Duodenal mucosa (tissue), 2 donors: ENCODE measurements at regions not wholly inside any gene's neighbourhood (a gene's known extent, or its start where the extent isn't known, plus 50 kb on each side); places are given as distances from the start of the nearest gene placed in this dataset.

Experiments used
- H3K27ac ChIP-seq: one replicate; pipeline ENCODE4 v1.7.0; 2013; ENCODE audit warnings: low read depth, low read length
- H3K27me3 ChIP-seq, 2 donors: one replicate each; pipeline ENCODE4 v1.7.0; 2013; ENCODE audit warnings: low read length in 2 of 2, control low read depth in 1 of 2; ENCODE audit not compliant: insufficient read depth in 2 of 2, control insufficient read depth in 1 of 2
- H3K36me3 ChIP-seq, 2 donors: one replicate each; pipeline ENCODE4 v1.7.0; 2013; ENCODE audit warnings: low read length in 2 of 2, control low read depth in 1 of 2; ENCODE audit not compliant: insufficient read depth in 2 of 2, control insufficient read depth in 1 of 2
- H3K4me1 ChIP-seq, 2 donors: one replicate each; pipeline ENCODE4 v1.7.0; 2013; ENCODE audit warnings: low read length in 2 of 2, control low read depth in 1 of 2; ENCODE audit not compliant: insufficient read depth in 2 of 2, control insufficient read depth in 1 of 2
- H3K4me3 ChIP-seq, 2 donors: one replicate each; pipeline ENCODE4 v1.7.0; 2013; ENCODE audit warnings: low read length in 2 of 2, low read depth in 1 of 2
- H3K9ac ChIP-seq, 2 donors: one replicate each; pipeline ENCODE4 v1.7.0; 2013; ENCODE audit warnings: low read length in 2 of 2, low read depth in 1 of 2
- H3K9me3 ChIP-seq, 2 donors: one replicate each; pipeline ENCODE4 v1.7.0; 2013; ENCODE audit warnings: low read length in 2 of 2, control low read depth in 1 of 2; ENCODE audit not compliant: control insufficient read depth in 1 of 2

DNA sequence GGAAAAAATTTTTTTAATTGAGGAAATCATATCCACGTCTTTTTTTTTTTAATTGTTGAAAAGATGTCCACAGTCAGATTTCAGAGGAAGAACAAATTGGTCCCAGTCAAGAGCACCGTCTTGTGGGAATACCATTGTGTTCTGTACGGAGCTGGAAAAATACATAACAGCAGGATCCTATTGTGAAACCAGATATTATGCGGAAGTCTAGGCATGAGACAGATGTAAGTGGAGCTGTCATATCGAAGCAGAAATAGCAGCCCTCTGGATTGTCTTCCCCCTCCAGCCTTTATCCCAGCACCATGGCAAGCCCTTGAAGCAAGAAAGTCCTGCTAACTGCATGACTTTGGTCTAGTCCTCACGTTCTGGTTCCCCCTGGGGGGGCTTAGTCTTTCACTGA lies 391.6 kb upstream of the ASIC2 start:
- no peaks in the 10 kb centered on the region for H3K27me3 ChIP-seq
- no peaks in the 10 kb centered on the region for H3K36me3 ChIP-seq
- H3K9me3 ChIP-seq: no peaks in the 10 kb centered on the region
- H3K9ac ChIP-seq: no peak overlapping the region
- no peaks in the 10 kb centered on the region for H3K4me1 ChIP-seq
- H3K4me3 ChIP-seq: no peak overlapping the region
- no peak overlapping the region for H3K27ac ChIP-seq

DNA sequence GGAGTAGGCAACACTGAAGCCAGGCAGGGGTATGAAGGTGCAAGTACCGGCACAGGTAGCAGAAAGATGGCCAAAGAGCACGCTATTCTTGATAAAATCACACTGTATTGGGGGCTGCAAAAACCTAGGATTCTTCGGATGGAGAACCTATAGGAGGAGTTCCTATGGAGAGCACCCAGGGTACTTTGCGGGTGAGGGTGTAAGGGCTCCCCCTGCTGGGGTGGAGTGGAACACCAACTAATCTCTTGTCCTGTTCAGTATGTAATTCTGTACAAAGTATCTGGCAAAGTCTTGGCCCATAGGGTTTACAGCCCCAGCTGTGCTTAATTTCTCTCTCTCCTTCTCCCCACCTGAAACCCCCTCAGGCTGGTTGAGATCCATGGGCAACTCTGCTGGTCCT lies 393.1 kb upstream of the ASIC2 start:
- Histone ChIP-seq H3K4me1 (no peaks in the 10 kb centered on the region), H3K27ac (no peak overlapping the region), H3K36me3 (no peaks in the 10 kb centered on the region), H3K9me3 (no peaks in the 10 kb centered on the region), H3K4me3 (no peak overlapping the region), H3K27me3 (no peaks in the 10 kb centered on the region), H3K9ac (no peak overlapping the region)

DNA sequence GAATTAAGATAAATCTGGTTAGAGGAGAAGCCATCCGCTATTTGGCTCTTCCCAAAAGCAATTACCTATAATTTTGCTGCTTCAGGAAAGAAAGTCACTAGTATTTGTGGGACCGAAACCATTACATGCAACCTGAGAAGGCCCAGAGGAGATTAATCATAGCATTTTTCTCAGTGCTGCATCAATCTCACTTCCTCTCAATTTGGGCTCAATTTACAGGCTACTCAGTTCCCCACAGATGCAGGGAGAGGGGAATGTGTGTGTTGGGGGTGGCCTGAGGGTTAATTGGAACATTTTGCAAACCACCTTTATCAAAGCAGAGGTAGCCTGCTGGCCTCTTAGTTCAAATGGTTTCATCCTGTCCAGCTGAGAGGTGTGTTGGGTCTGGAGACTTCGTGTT lies 394.7 kb upstream of the ASIC2 start:
- H3K4me1 ChIP-seq: no peaks in the 10 kb centered on the region
- H3K27ac ChIP-seq: no peak overlapping the region
- H3K36me3 ChIP-seq: no peaks in the 10 kb centered on the region
- no peaks in the 10 kb centered on the region for H3K27me3 ChIP-seq
- no peak overlapping the region for H3K4me3 ChIP-seq
- H3K9ac ChIP-seq: no peak overlapping the region
- H3K9me3 ChIP-seq: no peaks in the 10 kb centered on the region

GRCh38 chr17:33688771-33689170 lies 395.7 kb upstream of the ASIC2 start:
- Histone ChIP-seq H3K27ac (no peak overlapping the region), H3K36me3 (no peaks in the 10 kb centered on the region), H3K4me1 (no peaks in the 10 kb centered on the region), H3K9ac (no peak overlapping the region), H3K4me3 (no peak overlapping the region), H3K27me3 (no peaks in the 10 kb centered on the region), H3K9me3 (no peaks in the 10 kb centered on the region)

DNA sequence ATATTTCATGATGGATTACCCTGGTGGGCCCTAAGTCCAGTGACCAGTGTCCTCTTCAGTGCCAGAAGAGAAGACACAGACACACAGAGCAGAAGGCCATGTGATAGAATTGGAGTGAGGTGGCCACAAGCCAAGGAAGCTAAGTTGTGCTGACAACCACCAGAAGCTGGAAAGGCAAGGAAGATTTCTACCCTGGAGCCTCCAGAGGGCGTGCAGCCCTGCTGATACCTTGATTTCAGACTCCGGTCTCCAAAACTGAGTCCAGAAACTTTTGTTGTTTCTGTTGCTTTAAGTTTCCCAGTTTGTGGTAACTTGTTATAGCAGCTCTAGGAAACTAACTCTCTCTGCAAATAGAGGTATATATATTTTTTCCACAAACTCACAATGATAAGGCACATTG lies 396.6 kb upstream of the ASIC2 start:
- no peaks in the 10 kb centered on the region for H3K9me3 ChIP-seq
- H3K27ac ChIP-seq: no peak overlapping the region
- H3K27me3 ChIP-seq: peaks cover 0 to 4% of the 10 kb centered on the region in 2 donors
- H3K9ac ChIP-seq: no peak overlapping the region
- H3K36me3 ChIP-seq: no peaks in the 10 kb centered on the region
- no peaks in the 10 kb centered on the region for H3K4me1 ChIP-seq
- no peak overlapping the region for H3K4me3 ChIP-seq

DNA sequence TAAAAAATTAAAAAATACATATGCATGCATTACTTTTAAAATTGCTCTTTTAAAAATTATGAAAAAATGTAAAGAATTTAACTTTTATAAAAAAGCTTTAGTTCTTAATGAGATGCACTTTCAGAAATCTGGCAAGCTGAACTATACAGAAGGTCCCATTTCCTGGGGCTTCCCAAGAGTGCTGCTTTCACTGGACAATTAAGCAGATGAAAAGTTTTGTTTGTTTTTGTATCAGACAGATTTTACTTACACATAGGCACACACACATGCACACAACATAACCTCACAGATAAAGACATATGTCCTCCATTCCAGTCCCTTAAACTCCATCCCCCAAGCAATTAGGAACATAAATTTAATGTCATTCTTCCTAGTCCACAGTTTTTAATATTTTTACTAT lies 402.3 kb upstream of the ASIC2 start:
- Histone ChIP-seq H3K9me3 (no peaks in the 10 kb centered on the region), H3K27ac (no peak overlapping the region), H3K4me3 (no peak overlapping the region), H3K9ac (no peak overlapping the region), H3K27me3 (peaks cover 0 to 5% of the 10 kb centered on the region in 2 donors), H3K36me3 (no peaks in the 10 kb centered on the region), H3K4me1 (no peaks in the 10 kb centered on the region)

DNA sequence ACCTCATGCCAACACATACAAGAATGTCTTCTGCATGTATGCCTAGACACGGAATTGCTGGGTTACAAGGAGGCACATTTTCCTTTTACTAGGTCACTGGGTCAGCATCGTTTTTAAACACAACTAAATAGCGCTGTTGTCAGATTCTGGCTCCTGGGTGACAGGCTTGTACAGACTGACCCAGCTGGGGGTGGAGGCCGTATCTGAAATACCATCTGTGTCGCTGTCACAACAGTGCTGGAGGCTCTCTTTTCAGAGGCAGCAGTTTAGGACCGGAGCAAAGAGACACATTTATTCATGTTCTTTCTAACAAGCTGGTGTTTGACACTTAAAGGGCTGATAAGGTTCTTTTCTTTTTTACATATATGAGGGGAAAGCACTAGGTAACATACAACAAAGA lies 403.0 kb upstream of the ASIC2 start:
- Histone ChIP-seq H3K27ac (no peak overlapping the region), H3K9me3 (no peaks in the 10 kb centered on the region), H3K4me1 (no peaks in the 10 kb centered on the region), H3K27me3 (peaks cover 0 to 5% of the 10 kb centered on the region in 2 donors), H3K36me3 (no peaks in the 10 kb centered on the region), H3K4me3 (no peak overlapping the region), H3K9ac (no peak overlapping the region)

GRCh38 chr17:33697557-33697956 lies 404.5 kb upstream of the ASIC2 start:
- Histone ChIP-seq H3K27ac (no peak overlapping the region), H3K4me3 (no peak overlapping the region), H3K9ac (no peak overlapping the region), H3K27me3 (peaks cover 0 to 5% of the 10 kb centered on the region in 2 donors), H3K4me1 (no peaks in the 10 kb centered on the region), H3K36me3 (no peaks in the 10 kb centered on the region), H3K9me3 (no peaks in the 10 kb centered on the region)

GRCh38 chr17:33701910-33702309 lies 408.8 kb upstream of the ASIC2 start:
- H3K27ac ChIP-seq: no peak overlapping the region
- no peaks in the 10 kb centered on the region for H3K27me3 ChIP-seq
- H3K9me3 ChIP-seq: no peaks in the 10 kb centered on the region
- H3K4me1 ChIP-seq: no peaks in the 10 kb centered on the region
- H3K4me3 ChIP-seq: no peak overlapping the region
- H3K9ac ChIP-seq: no peak overlapping the region
- no peaks in the 10 kb centered on the region for H3K36me3 ChIP-seq

- H3K9ac ChIP-seq: no peak overlapping the region
- H3K27me3 ChIP-seq: no peaks in the 10 kb centered on the region
- H3K4me1 ChIP-seq: no peaks in the 10 kb centered on the region
- no peak overlapping the region for H3K27ac ChIP-seq
- H3K36me3 ChIP-seq: no peaks in the 10 kb centered on the region
- H3K9me3 ChIP-seq: no peaks in the 10 kb centered on the region
- no peak overlapping the region for H3K4me3 ChIP-seq
Observed at GRCh38 chr17:33704856-33705255, 411.8 kb upstream of the ASIC2 start.

GRCh38 chr17:33709881-33710280 lies 416.8 kb upstream of the ASIC2 start:
- no peak overlapping the region for H3K4me3 ChIP-seq
- no peaks in the 10 kb centered on the region for H3K27me3 ChIP-seq
- H3K27ac ChIP-seq: no peak overlapping the region
- no peak overlapping the region for H3K9ac ChIP-seq
- H3K9me3 ChIP-seq: no peaks in the 10 kb centered on the region
- no peaks in the 10 kb centered on the region for H3K36me3 ChIP-seq
- no peaks in the 10 kb centered on the region for H3K4me1 ChIP-seq
